Tibial nerve (tissue), 4 donors: ENCODE measurements at regions not wholly inside any gene's neighbourhood (a gene's known extent, or its start where the extent isn't known, plus 50 kb on each side); places are given as distances from the start of the nearest gene placed in this dataset.

Experiments
- DNase-seq, 2 donors: peaks; one replicate each; pipeline ENCODE4 v3.0.0-alpha.2; 2019; ENCODE audit warnings: low spot score in 2 of 2
- H3K27ac ChIP-seq, 4 donors: fragments of 200-600 bp; sonication (generic) in 3 of 4; one replicate each; pipeline ENCODE4 v1.5.1; 2017 to 2019; ENCODE audit warnings: mild to moderate bottlenecking in 1 of 4
- H3K27me3 ChIP-seq, 2 donors: fragments of 200-600 bp; sonication (generic) in 1 of 2; one replicate each; pipeline versions ENCODE4 v1.5.1 to v1.6.0; 2017 to 2019
- H3K36me3 ChIP-seq, 3 donors: fragments of 200-600 bp; sonication (generic); one replicate each; pipeline ENCODE4 v1.5.1; 2018 to 2019
- H3K4me1 ChIP-seq, 4 donors: fragments of 200-600 bp; sonication (generic) in 3 of 4; one replicate each; pipeline ENCODE4 v1.5.1; 2017 to 2019
- H3K4me3 ChIP-seq, 4 donors: fragments of 200-600 bp; sonication (generic) in 3 of 4; one replicate each; pipeline ENCODE4 v1.5.1; 2017 to 2019; ENCODE audit warnings: mild to moderate bottlenecking in 1 of 4, moderate library complexity in 1 of 4
- H3K9me3 ChIP-seq, 4 donors: fragments of 200-600 bp; sonication (generic) in 3 of 4; one replicate each; pipeline ENCODE4 v1.5.1; 2017 to 2019
- CTCF ChIP-seq, 5 experiments: fragments of 200-600 bp in 3 of 5; fragments of 450-650 bp in 2 of 5; sonication (generic) in 3 of 5; IDR thresholded peaks; one replicate each; pipeline ENCODE4 v1.5.1; 2016 to 2019; ENCODE audit warnings: antibody characterized with exemption in 5 of 5, mild to moderate bottlenecking in 3 of 5, moderate library complexity in 2 of 5
- EP300 ChIP-seq, 2 donors: sonication (generic); formaldehyde crosslinking; IDR thresholded peaks; one replicate each; pipeline ENCODE4 v1.6.1; 2017; ENCODE audit warnings: antibody characterized with exemption in 2 of 2, mild to moderate bottlenecking in 1 of 2
- POLR2A ChIP-seq, 2 donors: fragments of 450-650 bp; IDR thresholded peaks; one replicate each; pipeline ENCODE4 v1.6.1; 2017; ENCODE audit warnings: antibody characterized with exemption in 2 of 2, mild to moderate bottlenecking in 2 of 2, moderate library complexity in 2 of 2
- WGBS, 2 donors: methylation state at CpG; one replicate each; pipeline ENCODE4 v1.1.5; 2018; 5-methylcytosine and 5-hydroxymethylcytosine counted together

GRCh38 chr4:17163156-17163771 lies 264.8 kb upstream of the LDB2 start:
- no peaks in the 10 kb centered on the region for H3K27me3 ChIP-seq
- 84 to 86% methylated on average over 3 of the region's 3 CpGs for WGBS, 2 donors
- H3K27ac ChIP-seq, result no peak overlapping the region
- no peak for TF ChIP-seq CTCF (IDR thresholded peaks at IDR 0.05)
- TF ChIP-seq POLR2A (IDR thresholded peaks at IDR 0.05), result no peak
- TF ChIP-seq EP300 (IDR thresholded peaks at IDR 0.05), result no peak
- peaks cover 0 to 20% (median 2%) of the 10 kb centered on the region in 4 donors for H3K4me1 ChIP-seq
- no peak for DNase-seq
- no peak overlapping the region for H3K4me3 ChIP-seq
- peaks cover 0 to 14% (median 0%) of the 10 kb centered on the region in 4 donors for H3K9me3 ChIP-seq
- H3K36me3 ChIP-seq, result no peaks in the 10 kb centered on the region

- Histone ChIP-seq H3K27ac (no peak overlapping the region), H3K9me3 (peaks cover 0 to 12% (median 0%) of the 10 kb centered on the region in 4 donors), H3K36me3 (no peaks in the 10 kb centered on the region), H3K4me3 (no peak overlapping the region), H3K27me3 (no peaks in the 10 kb centered on the region), H3K4me1 (no peaks in the 10 kb centered on the region)
- TF ChIP-seq POLR2A (IDR thresholded peaks at IDR 0.05), result no peak
- 59 to 60% methylated on average over 4 of the region's 4 CpGs for WGBS, 2 donors
- DNase-seq, result no peak
These were observed 258.9 kb upstream of the LDB2 start for GRCh38 chr4:17157304-17157703.

- Histone ChIP-seq H3K27ac (no peak overlapping the region), H3K4me1 (no peaks in the 10 kb centered on the region), H3K36me3 (no peaks in the 10 kb centered on the region), H3K4me3 (no peak overlapping the region), H3K27me3 (no peaks in the 10 kb centered on the region), H3K9me3 (no peaks in the 10 kb centered on the region)
- no peak for DNase-seq
- TF ChIP-seq EP300 (IDR thresholded peaks at IDR 0.05) (no peak), POLR2A (IDR thresholded peaks at IDR 0.05) (no peak), CTCF (IDR thresholded peaks at IDR 0.05) (no peak)
These were observed 257.0 kb upstream of the LDB2 start for GRCh38 chr4:17155486-17155885.

GRCh38 chr4:17153572-17153971 lies 255.1 kb upstream of the LDB2 start:
- no peak for DNase-seq
- Histone ChIP-seq H3K27me3 (no peaks in the 10 kb centered on the region), H3K9me3 (no peaks in the 10 kb centered on the region), H3K27ac (no peak overlapping the region), H3K4me1 (no peaks in the 10 kb centered on the region), H3K36me3 (no peaks in the 10 kb centered on the region), H3K4me3 (no peak overlapping the region)
- TF ChIP-seq POLR2A (IDR thresholded peaks at IDR 0.05) (no peak), CTCF (IDR thresholded peaks at IDR 0.05) (no peak), EP300 (IDR thresholded peaks at IDR 0.05) (no peak)
- 86 to 94% methylated on average over 6 of the region's 6 CpGs for WGBS, 2 donors

GRCh38 chr4:17152941-17153540 lies 254.6 kb upstream of the LDB2 start:
- no peak overlapping the region for H3K4me3 ChIP-seq
- H3K27ac ChIP-seq, result no peak overlapping the region
- H3K4me1 ChIP-seq, result no peaks in the 10 kb centered on the region
- no peaks in the 10 kb centered on the region for H3K27me3 ChIP-seq
- no peak for DNase-seq
- TF ChIP-seq CTCF (IDR thresholded peaks at IDR 0.05) (no peak), EP300 (IDR thresholded peaks at IDR 0.05) (no peak), POLR2A (IDR thresholded peaks at IDR 0.05) (no peak)
- WGBS, 2 donors, result 74 to 81% methylated on average over 6 of the region's 6 CpGs
- no peaks in the 10 kb centered on the region for H3K9me3 ChIP-seq
- no peaks in the 10 kb centered on the region for H3K36me3 ChIP-seq
